Gastroesophageal sphincter (tissue), 3 donors: ENCODE measurements at regions not wholly inside any gene's neighbourhood (a gene's known extent, or its start where the extent isn't known, plus 50 kb on each side); places are given as distances from the start of the nearest gene placed in this dataset.

Experiments
- POLR2AphosphoS5 ChIP-seq: sonication (generic); formaldehyde crosslinking; IDR thresholded peaks from one replicate; pipeline ENCODE4 v1.6.1; 2017; ENCODE audit warnings: antibody characterized with exemption
- TF ChIP-seq, protein P1 (sequence below), 4 experiments: fragments of 200-600 bp in 2 of 4; fragments of 450-650 bp in 2 of 4; sonication (generic) in 1 of 4; IDR thresholded peaks; one replicate each; pipeline ENCODE4 v1.5.1; 2017 to 2019; ENCODE audit warnings: antibody characterized with exemption in 4 of 4, mild to moderate bottlenecking in 2 of 4, moderate library complexity in 2 of 4

- TF ChIP-seq, protein P1, sequence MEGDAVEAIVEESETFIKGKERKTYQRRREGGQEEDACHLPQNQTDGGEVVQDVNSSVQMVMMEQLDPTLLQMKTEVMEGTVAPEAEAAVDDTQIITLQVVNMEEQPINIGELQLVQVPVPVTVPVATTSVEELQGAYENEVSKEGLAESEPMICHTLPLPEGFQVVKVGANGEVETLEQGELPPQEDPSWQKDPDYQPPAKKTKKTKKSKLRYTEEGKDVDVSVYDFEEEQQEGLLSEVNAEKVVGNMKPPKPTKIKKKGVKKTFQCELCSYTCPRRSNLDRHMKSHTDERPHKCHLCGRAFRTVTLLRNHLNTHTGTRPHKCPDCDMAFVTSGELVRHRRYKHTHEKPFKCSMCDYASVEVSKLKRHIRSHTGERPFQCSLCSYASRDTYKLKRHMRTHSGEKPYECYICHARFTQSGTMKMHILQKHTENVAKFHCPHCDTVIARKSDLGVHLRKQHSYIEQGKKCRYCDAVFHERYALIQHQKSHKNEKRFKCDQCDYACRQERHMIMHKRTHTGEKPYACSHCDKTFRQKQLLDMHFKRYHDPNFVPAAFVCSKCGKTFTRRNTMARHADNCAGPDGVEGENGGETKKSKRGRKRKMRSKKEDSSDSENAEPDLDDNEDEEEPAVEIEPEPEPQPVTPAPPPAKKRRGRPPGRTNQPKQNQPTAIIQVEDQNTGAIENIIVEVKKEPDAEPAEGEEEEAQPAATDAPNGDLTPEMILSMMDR (IDR thresholded peaks at IDR 0.05), result no peak
- TF ChIP-seq POLR2AphosphoS5, result no peak
Measured at GRCh38 chr12:108037960-108038359, 91.1 kb upstream of the WSCD2 start.
